Neural progenitor cell (in vitro differentiated cells): ENCODE measurements at regions not wholly inside any gene's neighbourhood (a gene's known extent, or its start where the extent isn't known, plus 50 kb on each side); places are given as distances from the start of the nearest gene placed in this dataset.

Source experiments
- DNase-seq: peaks from one replicate; pipeline ENCODE4 v3.0.0-alpha.2; 2016; ENCODE audit warnings: low spot score
- H2AFZ ChIP-seq: fragments of 200-600 bp; sonication (generic); replicated peaks from 2 replicates; pipeline ENCODE4 v1.6.1; 2016; ENCODE audit warnings: antibody characterized with exemption
- H3F3A ChIP-seq: fragments of 200-600 bp; sonication (generic); 2 replicates; pipeline ENCODE4 v1.6.1; 2016; ENCODE audit warnings: antibody characterized with exemption, low read depth
- H3K27ac ChIP-seq: fragments of 200-600 bp; sonication (generic); 2 replicates; pipeline ENCODE4 v1.5.1; 2016; ENCODE audit warnings: mild to moderate bottlenecking
- H3K27me3 ChIP-seq: fragments of 200-600 bp; sonication (generic); 2 replicates; pipeline ENCODE4 v1.6.1; 2016; ENCODE audit warnings: mild to moderate bottlenecking, moderate library complexity
- H3K36me3 ChIP-seq: fragments of 200-600 bp; sonication (generic); 2 replicates; pipeline ENCODE4 v1.5.1; 2016
- H3K4me1 ChIP-seq: fragments of 200-600 bp; sonication (generic); 2 replicates; pipeline ENCODE4 v1.6.1; 2016; ENCODE audit warnings: mixed run types
- H3K4me2 ChIP-seq: fragments of 200-600 bp; sonication (generic); 2 replicates; pipeline ENCODE4 v1.6.1; 2016
- H3K4me3 ChIP-seq: fragments of 200-600 bp; sonication (generic); 2 replicates; pipeline ENCODE4 v1.5.1; 2016
- H3K79me2 ChIP-seq: fragments of 200-600 bp; sonication (generic); 2 replicates; pipeline ENCODE4 v1.6.1; 2016; ENCODE audit warnings: low read depth
- H3K9ac ChIP-seq: fragments of 200-600 bp; sonication (generic); 2 replicates; pipeline ENCODE4 v1.6.1; 2016
- H3K9me3 ChIP-seq: fragments of 200-600 bp; sonication (generic); 2 replicates; pipeline ENCODE4 v1.5.1; 2016; ENCODE audit warnings: low read depth
- H4K20me1 ChIP-seq: fragments of 200-600 bp; sonication (generic); 2 replicates; pipeline ENCODE4 v1.6.1; 2016; ENCODE audit warnings: low read depth
- H3K27ac Mint-ChIP-seq: 3 replicates; pipeline ENCODE4 v1.8.0; 2021; ENCODE audit warnings: mixed read lengths
- H3K27me3 Mint-ChIP-seq: 2 replicates; pipeline ENCODE4 v1.8.0; 2022; ENCODE audit warnings: low read depth, mild to moderate bottlenecking, inconsistent platforms, moderate library complexity, mixed read lengths; ENCODE audit not compliant: insufficient read depth
- H3K36me3 Mint-ChIP-seq: 3 replicates; pipeline ENCODE4 v1.8.0; 2021; ENCODE audit warnings: mixed read lengths
- H3K4me1 Mint-ChIP-seq: 3 replicates; pipeline ENCODE4 v1.8.0; 2021; ENCODE audit warnings: mixed read lengths
- H3K4me3 Mint-ChIP-seq: 3 replicates; pipeline ENCODE4 v1.8.0; 2021; ENCODE audit warnings: mild to moderate bottlenecking, moderate library complexity, mixed read lengths
- H3K9me3 Mint-ChIP-seq: 3 replicates; pipeline ENCODE4 v1.8.0; 2020; ENCODE audit warnings: mixed read lengths
- EZH2 ChIP-seq: fragments of 200-600 bp; sonication (generic); IDR thresholded peaks from 2 replicates; pipeline ENCODE4 v1.6.1; 2017; ENCODE audit warnings: antibody characterized with exemption, mild to moderate bottlenecking, moderate library complexity
- EZH2phosphoT487 ChIP-seq: fragments of 200-600 bp; sonication (generic); IDR thresholded peaks from 2 replicates; pipeline ENCODE4 v1.6.1; 2017; ENCODE audit warnings: antibody characterized with exemption
- TF ChIP-seq, protein P1 (sequence below): fragments of 200-600 bp; sonication (generic); IDR thresholded peaks from 2 replicates; pipeline ENCODE4 v1.5.1; 2017; ENCODE audit warnings: antibody characterized with exemption, mild to moderate bottlenecking

DNA sequence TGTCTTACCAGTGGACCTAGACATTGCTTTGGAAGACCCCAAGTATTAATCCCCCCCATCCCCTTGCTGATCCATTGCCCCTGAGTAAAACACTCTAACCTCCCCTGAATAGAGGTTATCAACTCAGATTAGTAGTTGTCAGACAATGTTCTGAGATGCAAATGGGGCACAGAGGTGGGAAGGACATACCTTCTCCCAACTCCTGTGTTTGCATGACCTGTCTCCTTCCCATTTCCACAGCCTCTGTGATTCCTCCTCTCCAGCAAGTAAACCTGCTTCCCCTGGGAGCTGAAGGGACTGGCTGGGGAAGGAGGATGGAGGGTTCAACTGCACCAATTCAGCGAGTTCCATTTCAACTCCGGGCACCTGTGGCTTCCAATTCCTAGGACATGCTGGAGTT is 199.8 kb upstream of the SASH1 start:
- Histone ChIP-seq H3K4me1 (no peaks in the 10 kb centered on the region), H3K27me3 (no peaks in the 10 kb centered on the region), H2AFZ (no peak overlapping the region), H3F3A (no peaks in the 10 kb centered on the region), H3K79me2 (no peaks in the 10 kb centered on the region), H3K9ac (no peak overlapping the region), H3K4me3 (no peak overlapping the region), H3K4me2 (no peak overlapping the region), H3K9me3 (no peaks in the 10 kb centered on the region), H4K20me1 (no peaks in the 10 kb centered on the region), H3K27ac (no peak overlapping the region), H3K36me3 (no peaks in the 10 kb centered on the region)
- no peak overlapping the region for H3K4me3 Mint-ChIP-seq
- H3K9me3 Mint-ChIP-seq, result peaks cover 7% of the 10 kb centered on the region
- DNase-seq, result no peak
- peaks cover 3% of the 10 kb centered on the region for H3K36me3 Mint-ChIP-seq
- no peak overlapping the region for H3K27ac Mint-ChIP-seq
- TF ChIP-seq EZH2phosphoT487 (no peak), EZH2 (no peak)
- peaks cover 13% of the 10 kb centered on the region for H3K4me1 Mint-ChIP-seq
- H3K27me3 Mint-ChIP-seq, result no peaks in the 10 kb centered on the region

DNA sequence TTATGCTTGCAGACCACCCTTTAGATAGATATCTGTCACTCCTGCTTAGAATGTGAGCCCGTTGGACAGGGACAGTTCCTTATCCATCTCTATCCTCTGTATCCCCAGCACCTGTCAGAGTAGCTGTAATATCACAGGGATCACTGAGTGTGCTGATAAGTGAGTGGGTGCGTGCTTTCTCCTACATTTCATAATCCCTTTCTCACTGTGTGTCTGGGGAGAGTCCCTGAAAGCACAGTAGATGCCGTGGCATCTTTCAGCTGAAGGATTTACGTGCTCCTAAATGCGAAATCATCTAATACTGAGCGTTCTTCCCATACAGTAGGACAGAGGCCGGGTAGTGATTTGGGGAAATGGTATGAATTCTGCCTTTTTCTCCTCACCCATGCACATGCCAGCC is 198.9 kb upstream of the SASH1 start:
- no peaks in the 10 kb centered on the region for H4K20me1 ChIP-seq
- no peak overlapping the region for H3K9ac ChIP-seq
- Mint-ChIP-seq H3K27ac (peak overlapping the region; percentile 24), H3K4me1 (peaks cover 13% of the 10 kb centered on the region), H3K27me3 (no peaks in the 10 kb centered on the region), H3K36me3 (peaks cover 3% of the 10 kb centered on the region), H3K9me3 (peaks cover 7% of the 10 kb centered on the region), H3K4me3 (no peak overlapping the region)
- H3K27ac ChIP-seq, result no peak overlapping the region
- H2AFZ ChIP-seq, result no peak overlapping the region
- no peaks in the 10 kb centered on the region for H3K79me2 ChIP-seq
- no peak overlapping the region for H3K4me2 ChIP-seq
- H3F3A ChIP-seq, result no peaks in the 10 kb centered on the region
- no peaks in the 10 kb centered on the region for H3K27me3 ChIP-seq
- no peak for TF ChIP-seq EZH2
- TF ChIP-seq, protein P1, sequence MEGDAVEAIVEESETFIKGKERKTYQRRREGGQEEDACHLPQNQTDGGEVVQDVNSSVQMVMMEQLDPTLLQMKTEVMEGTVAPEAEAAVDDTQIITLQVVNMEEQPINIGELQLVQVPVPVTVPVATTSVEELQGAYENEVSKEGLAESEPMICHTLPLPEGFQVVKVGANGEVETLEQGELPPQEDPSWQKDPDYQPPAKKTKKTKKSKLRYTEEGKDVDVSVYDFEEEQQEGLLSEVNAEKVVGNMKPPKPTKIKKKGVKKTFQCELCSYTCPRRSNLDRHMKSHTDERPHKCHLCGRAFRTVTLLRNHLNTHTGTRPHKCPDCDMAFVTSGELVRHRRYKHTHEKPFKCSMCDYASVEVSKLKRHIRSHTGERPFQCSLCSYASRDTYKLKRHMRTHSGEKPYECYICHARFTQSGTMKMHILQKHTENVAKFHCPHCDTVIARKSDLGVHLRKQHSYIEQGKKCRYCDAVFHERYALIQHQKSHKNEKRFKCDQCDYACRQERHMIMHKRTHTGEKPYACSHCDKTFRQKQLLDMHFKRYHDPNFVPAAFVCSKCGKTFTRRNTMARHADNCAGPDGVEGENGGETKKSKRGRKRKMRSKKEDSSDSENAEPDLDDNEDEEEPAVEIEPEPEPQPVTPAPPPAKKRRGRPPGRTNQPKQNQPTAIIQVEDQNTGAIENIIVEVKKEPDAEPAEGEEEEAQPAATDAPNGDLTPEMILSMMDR, result no peak
- no peak for TF ChIP-seq EZH2phosphoT487
- H3K9me3 ChIP-seq, result no peaks in the 10 kb centered on the region
- H3K36me3 ChIP-seq, result no peaks in the 10 kb centered on the region
- no peaks in the 10 kb centered on the region for H3K4me1 ChIP-seq
- no peak overlapping the region for H3K4me3 ChIP-seq
- no peak for DNase-seq

DNA sequence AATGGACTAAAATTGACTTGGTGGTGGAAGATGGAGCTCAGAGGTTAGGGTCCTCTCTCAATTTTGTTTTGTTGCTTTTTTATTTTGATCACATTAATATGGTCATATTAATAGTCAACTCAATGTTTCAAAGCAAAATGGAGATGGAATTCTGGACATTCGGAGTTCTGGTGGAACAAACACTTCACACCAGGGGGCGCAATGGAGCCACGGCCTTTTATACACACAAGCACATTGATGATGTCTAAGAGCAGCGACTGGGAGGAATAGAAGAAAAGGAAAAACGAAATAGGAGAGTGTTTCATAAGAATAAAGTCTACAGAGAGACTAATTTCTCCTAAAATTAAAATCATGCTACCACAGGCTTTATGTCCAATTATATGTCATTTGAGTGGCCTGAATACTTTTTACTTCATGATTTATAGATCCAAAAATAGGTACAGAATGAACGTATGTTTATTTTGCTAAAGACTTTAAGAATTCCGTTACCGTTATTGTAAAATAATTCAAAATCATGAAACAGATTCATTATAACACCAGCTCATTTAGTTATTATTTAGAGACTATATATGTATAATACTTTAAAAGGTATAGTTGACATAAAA is 197.6 kb upstream of the SASH1 start:
- Histone ChIP-seq H3K4me3 (no peak overlapping the region), H3K79me2 (no peaks in the 10 kb centered on the region), H3K27me3 (no peaks in the 10 kb centered on the region), H3F3A (no peaks in the 10 kb centered on the region), H2AFZ (peak overlapping the region; percentile 93), H4K20me1 (no peaks in the 10 kb centered on the region), H3K4me1 (peaks cover under 1% of the 10 kb centered on the region), H3K36me3 (no peaks in the 10 kb centered on the region), H3K9ac (no peak overlapping the region), H3K27ac (no peak overlapping the region), H3K9me3 (no peaks in the 10 kb centered on the region), H3K4me2 (no peak overlapping the region)
- TF ChIP-seq EZH2phosphoT487 (no peak), EZH2 (no peak)
- TF ChIP-seq, protein P1, result peak; percentile 97
- peaks cover 7% of the 10 kb centered on the region for H3K9me3 Mint-ChIP-seq
- peak; percentile 84 for DNase-seq
- peaks cover 3% of the 10 kb centered on the region for H3K36me3 Mint-ChIP-seq
- no peak overlapping the region for H3K27ac Mint-ChIP-seq
- H3K4me3 Mint-ChIP-seq, result no peak overlapping the region
- peaks cover 14% of the 10 kb centered on the region for H3K4me1 Mint-ChIP-seq
- H3K27me3 Mint-ChIP-seq, result no peaks in the 10 kb centered on the region

DNA sequence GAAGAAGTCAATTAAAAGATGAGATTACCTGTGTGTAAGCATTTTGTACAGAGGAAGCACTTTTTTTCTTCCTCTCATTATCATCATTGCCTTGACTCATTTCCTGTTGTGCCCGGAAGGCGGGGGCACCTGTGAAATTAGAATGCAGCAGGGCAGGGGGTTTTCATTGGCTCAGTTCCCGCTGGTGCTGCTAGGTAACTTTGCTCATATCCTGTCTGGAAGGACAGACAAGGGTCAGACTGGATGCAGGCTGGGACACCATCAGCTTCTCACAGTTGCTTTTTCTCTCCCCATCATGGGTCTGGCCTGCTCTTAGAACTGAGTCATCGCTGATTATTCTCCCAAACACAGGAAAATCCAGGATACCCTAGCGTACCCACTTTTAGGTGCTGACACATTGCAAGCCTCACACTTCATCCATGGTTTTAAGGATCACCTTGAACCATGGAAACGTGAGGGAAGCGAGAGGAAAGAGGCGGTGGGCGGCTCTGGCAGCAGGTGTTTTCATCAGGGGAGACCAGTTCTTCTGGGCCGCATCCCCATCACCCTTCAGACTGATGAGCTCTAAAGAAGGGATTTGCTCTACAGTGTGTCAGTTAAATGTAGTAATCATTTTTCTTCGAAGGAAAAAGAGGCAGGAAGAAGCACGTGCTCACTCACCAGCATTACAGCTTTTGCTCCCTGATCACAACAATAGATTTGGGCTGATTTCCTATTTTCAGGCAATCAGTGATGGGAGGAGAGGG is 195.7 kb upstream of the SASH1 start:
- Mint-ChIP-seq H3K27ac (no peak overlapping the region), H3K36me3 (peaks cover 3% of the 10 kb centered on the region), H3K4me3 (no peak overlapping the region), H3K27me3 (no peaks in the 10 kb centered on the region), H3K9me3 (no peaks in the 10 kb centered on the region), H3K4me1 (peaks cover 25% of the 10 kb centered on the region)
- Histone ChIP-seq H3F3A (no peaks in the 10 kb centered on the region), H3K4me3 (no peak overlapping the region), H3K4me2 (no peak overlapping the region), H4K20me1 (no peaks in the 10 kb centered on the region), H2AFZ (no peak overlapping the region), H3K27ac (no peak overlapping the region), H3K9me3 (no peaks in the 10 kb centered on the region), H3K79me2 (no peaks in the 10 kb centered on the region), H3K9ac (no peak overlapping the region), H3K4me1 (peaks cover 20% of the 10 kb centered on the region), H3K27me3 (no peaks in the 10 kb centered on the region), H3K36me3 (no peaks in the 10 kb centered on the region)
- TF ChIP-seq EZH2phosphoT487 (no peak), EZH2 (no peak)
- TF ChIP-seq, protein P1, result no peak
- DNase-seq, result no peak
